OCI-LY1 (cell line): ENCODE measurements at regions not wholly inside any gene's neighbourhood (a gene's known extent, or its start where the extent isn't known, plus 50 kb on each side); places are given as distances from the start of the nearest gene placed in this dataset.

Experiments used
- EZH2 ChIP-seq: fragments of 200-600 bp; sonication (generic), shearing (Covaris generic); IDR thresholded peaks from 2 replicates; pipeline ENCODE4 v1.8.0; 2017; ENCODE audit warnings: borderline replicate concordance, mixed run types, mild to moderate bottlenecking, antibody characterized with exemption, low read length, moderate library complexity, mixed read lengths
- TF ChIP-seq, protein P1 (sequence below): fragments of 200-600 bp; sonication (generic), shearing (Covaris generic); IDR thresholded peaks from 2 replicates; pipeline ENCODE4 v1.5.1; 2017; ENCODE audit warnings: mild to moderate bottlenecking, antibody characterized with exemption, low read length, moderate library complexity, mixed read lengths

GRCh38 chr5:24777392-24777791 lies 132.6 kb upstream of the CDH10 start:
- TF ChIP-seq, protein P1, sequence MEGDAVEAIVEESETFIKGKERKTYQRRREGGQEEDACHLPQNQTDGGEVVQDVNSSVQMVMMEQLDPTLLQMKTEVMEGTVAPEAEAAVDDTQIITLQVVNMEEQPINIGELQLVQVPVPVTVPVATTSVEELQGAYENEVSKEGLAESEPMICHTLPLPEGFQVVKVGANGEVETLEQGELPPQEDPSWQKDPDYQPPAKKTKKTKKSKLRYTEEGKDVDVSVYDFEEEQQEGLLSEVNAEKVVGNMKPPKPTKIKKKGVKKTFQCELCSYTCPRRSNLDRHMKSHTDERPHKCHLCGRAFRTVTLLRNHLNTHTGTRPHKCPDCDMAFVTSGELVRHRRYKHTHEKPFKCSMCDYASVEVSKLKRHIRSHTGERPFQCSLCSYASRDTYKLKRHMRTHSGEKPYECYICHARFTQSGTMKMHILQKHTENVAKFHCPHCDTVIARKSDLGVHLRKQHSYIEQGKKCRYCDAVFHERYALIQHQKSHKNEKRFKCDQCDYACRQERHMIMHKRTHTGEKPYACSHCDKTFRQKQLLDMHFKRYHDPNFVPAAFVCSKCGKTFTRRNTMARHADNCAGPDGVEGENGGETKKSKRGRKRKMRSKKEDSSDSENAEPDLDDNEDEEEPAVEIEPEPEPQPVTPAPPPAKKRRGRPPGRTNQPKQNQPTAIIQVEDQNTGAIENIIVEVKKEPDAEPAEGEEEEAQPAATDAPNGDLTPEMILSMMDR: no peak
- TF ChIP-seq EZH2: no peak
